K562 (cell line): ENCODE measurements at regions not wholly inside any gene's neighbourhood (a gene's known extent, or its start where the extent isn't known, plus 50 kb on each side); places are given as distances from the start of the nearest gene placed in this dataset.

Source experiments
- ATAC-seq: fragments of 200-7000 bp; cut with Tn5 transposase; 3 replicates; pipeline ENCODE4 v1.9.1; 2020; ENCODE audit warnings: moderate library complexity
- BruUV-seq: library from RNA; stranded (reverse); fragments of 400-500 nt; replicated peaks from 2 replicates; lab custom pipeline; 2021; lab: Mats Ljungman, UMichigan
- CTCF ChIA-PET: fragments of 300-600 bp; formaldehyde crosslinking; extraction: SDS; loops from one replicate; lab custom pipeline; 2021; ENCODE audit warnings: low intra/inter-chr PET ratio; lab: Yijun Ruan, JAX
- POLR2A ChIA-PET: fragments of 300-600, 350-650 bp; sonication (Branson Sonifier 250); formaldehyde crosslinking; extraction: SDS; loops from one replicate; lab custom pipeline; 2021; ENCODE audit warnings: antibody characterized with exemption, inconsistent platforms; lab: Yijun Ruan, JAX
- DNase-seq, 4 experiments: peaks; one replicate each; pipeline versions ENCODE4 v3.0.0 to v3.0.0-alpha.2; 2011 to 2018; ENCODE audit warnings: low spot score in 3 of 4, mixed read lengths in 3 of 4; ENCODE audit errors: extremely low read depth in 1 of 4
- FAIRE-seq: peaks from 2 replicates; lab custom pipeline; 2011; peaks lifted over from hg19 to GRCh38; lab: Jason Lieb, UNC
- H2AFZ ChIP-seq: 2 replicates; pipeline ENCODE4 v1.6.0; 2011; ENCODE audit warnings: low read depth, low read length, control low read depth, inconsistent platforms
- H3K27ac ChIP-seq: fragments of 200-600 bp; 3 replicates; pipeline ENCODE4 v1.8.0; 2011; ENCODE audit warnings: low read depth, mild to moderate bottlenecking, control low read depth, inconsistent platforms, low read length, moderate library complexity, mixed read lengths; ENCODE audit errors: extremely low read depth
- H3K27me3 ChIP-seq, 2 experiments: fragments of 300-600 bp in 1 of 2; 2 replicates in 1 of 2; 3 replicates in 1 of 2; pipeline versions ENCODE4 v1.6.0 to v1.8.0; 2011; ENCODE audit warnings: inconsistent platforms in 2 of 2, low read length in 2 of 2, mild to moderate bottlenecking in 1 of 2, mixed read lengths in 1 of 2, moderate library complexity in 1 of 2; ENCODE audit not compliant: control insufficient read depth in 2 of 2, insufficient read depth in 2 of 2
- H3K36me3 ChIP-seq: fragments of 300-600 bp; 3 replicates; pipeline ENCODE4 v1.8.0; 2011; ENCODE audit warnings: mild to moderate bottlenecking, low read length, inconsistent platforms; ENCODE audit not compliant: control insufficient read depth, insufficient read depth
- H3K4me1 ChIP-seq, 2 experiments: fragments of 200-600 bp in 1 of 2; replicated peaks in 1 of 2; 2 replicates in 1 of 2; 3 replicates in 1 of 2; pipeline versions ENCODE4 v1.5.1 to v1.8.0; 2011; ENCODE audit warnings: inconsistent platforms in 2 of 2, low read length in 2 of 2, mild to moderate bottlenecking in 1 of 2, mixed read lengths in 1 of 2, moderate library complexity in 1 of 2; ENCODE audit not compliant: control insufficient read depth in 2 of 2, insufficient read depth in 2 of 2
- H3K4me2 ChIP-seq: 2 replicates; pipeline ENCODE4 v1.6.1; 2011; ENCODE audit warnings: low read length, control low read depth, inconsistent platforms, mixed read lengths; ENCODE audit not compliant: insufficient read depth
- H3K4me3 ChIP-seq: fragments of 200-600 bp; sonication (generic), shearing (Covaris generic); 2 replicates; pipeline ENCODE4 v1.5.1; 2016; ENCODE audit warnings: control low read depth, inconsistent platforms
- H3K79me2 ChIP-seq: fragments of 200-600 bp; 3 replicates; pipeline ENCODE4 v1.8.0; 2011; ENCODE audit warnings: low read length, inconsistent platforms; ENCODE audit not compliant: control insufficient read depth, insufficient read depth
- H3K9ac ChIP-seq, 2 experiments: 2 replicates each; pipeline versions ENCODE4 v1.6.0 to v1.6.1; 2011; ENCODE audit warnings: low read depth in 2 of 2, low read length in 2 of 2, control low read depth in 1 of 2, inconsistent platforms in 1 of 2, mild to moderate bottlenecking in 1 of 2, mixed read lengths in 1 of 2; ENCODE audit not compliant: insufficient read depth in 1 of 2
- H3K9me1 ChIP-seq: one replicate; pipeline ENCODE4 v1.6.0; 2011; ENCODE audit warnings: inconsistent platforms, mild to moderate bottlenecking, low read length, moderate library complexity; ENCODE audit not compliant: control insufficient read depth, insufficient read depth
- H3K9me3 ChIP-seq: replicated peaks from 2 replicates; pipeline ENCODE4 v1.5.1; 2011; ENCODE audit warnings: low read depth, low read length, inconsistent platforms; ENCODE audit not compliant: control insufficient read depth, insufficient read depth
- H4K20me1 ChIP-seq: replicated peaks from 2 replicates; pipeline ENCODE4 v1.6.1; 2011; ENCODE audit warnings: low read length, inconsistent platforms, mixed read lengths; ENCODE audit not compliant: control insufficient read depth, insufficient read depth
- EWSR1 ChIP-seq: fragments of 450-650 bp; IDR thresholded peaks from 2 replicates; pipeline ENCODE4 v1.6.1; 2018; ENCODE audit warnings: borderline replicate concordance, mild to moderate bottlenecking, low read depth, moderate library complexity; ENCODE audit not compliant: partially characterized antibody
- NONO ChIP-seq, 2 experiments: fragments of 200-400 bp in 1 of 2; fragments of 450-650 bp in 1 of 2; formaldehyde crosslinking in 1 of 2; IDR thresholded peaks; 2 replicates each; pipeline ENCODE4 v1.6.1; 2017; ENCODE audit warnings: low read depth in 2 of 2, mild to moderate bottlenecking in 2 of 2, moderate library complexity in 2 of 2, low read length in 1 of 2
- SETDB1 ChIP-seq: IDR thresholded peaks from one replicate; pipeline ENCODE4 v1.6.1; 2012; ENCODE audit warnings: low read length, control low read depth, inconsistent platforms
- ZNF316 ChIP-seq: fragments of 450-650 bp; IDR thresholded peaks from 2 replicates; pipeline ENCODE4 v1.6.1; 2016
- WGBS: fragments of 100-300 bp; shearing (Covaris generic); methylation state at CpG from one replicate; pipeline ENCODE4 v1.1.6; 2016; ENCODE audit warnings: low coverage, mixed read lengths; ENCODE audit not compliant: insufficient coverage; ENCODE audit errors: missing lambda C conversion rate; 5-methylcytosine and 5-hydroxymethylcytosine counted together
- in situ Hi-C: fragments of 300-500 bp; cut with MboI; formaldehyde crosslinking; loops from 4 replicates; pipeline ENCODE4 v1.15.0; 2018; ENCODE audit warnings: inconsistent platforms, mixed read lengths
- intact Hi-C: fragments of 100-400 bp; cut with micrococcal nuclease; formaldehyde crosslinking; loops from 2 replicates; pipeline ENCODE4 v1.14.2; 2022
- TF ChIP-seq, protein P1 (sequence below), 2 experiments: IDR thresholded peaks in 1 of 2; conservative IDR thresholded peaks in 1 of 2; 2 replicates each; pipeline ENCODE4 v1.6.1; 2016; ENCODE audit warnings: low read depth in 2 of 2, mild to moderate bottlenecking in 1 of 2, missing compliant biosample characterization in 1 of 2, missing genetic modification characterization in 1 of 2, moderate library complexity in 1 of 2
- TF ChIP-seq, protein P2 (sequence below), 3 experiments: fragments of 200-800 bp in 1 of 3; sonication (Bioruptor generic) in 1 of 3; sonication (generic) in 1 of 3; formaldehyde crosslinking in 1 of 3; IDR thresholded peaks; 2 replicates each; pipeline versions ENCODE4 v1.6.1 to v1.8.0; 2016 to 2022; ENCODE audit warnings: mild to moderate bottlenecking in 2 of 3, missing compliant biosample characterization in 2 of 3, missing genetic modification characterization in 2 of 3, missing genetic modification reagents in 1 of 3
- TF ChIP-seq, protein P3 (sequence below): fragments of 450-650 bp; conservative IDR thresholded peaks from 2 replicates; pipeline ENCODE4 v1.6.1; 2016; ENCODE audit warnings: missing genetic modification characterization, low read depth, mild to moderate bottlenecking, missing compliant biosample characterization, moderate library complexity

GRCh38 chr2:238971318-238972145, 123.6 kb downstream of the TWIST2 start:
- 2% methylated on average over 6 of the region's 9 CpGs for WGBS
- in situ Hi-C loops (no loop called here), intact Hi-C loops (no loop called here)
- H3K9ac ChIP-seq: no peak overlapping the region
- no peaks in the 10 kb centered on the region for H3K36me3 ChIP-seq
- no peak for ATAC-seq
- no peak for DNase-seq
- no peaks in the 10 kb centered on the region for H3K9me3 ChIP-seq
- no peaks in the 10 kb centered on the region for H4K20me1 ChIP-seq
- no peak overlapping the region for H3K4me2 ChIP-seq
- H2AFZ ChIP-seq: no peak overlapping the region
- POLR2A ChIA-PET: interaction anchor here (0.6 kb wide), 1 partner anchor 9 kb away, joined by 3 read pairs; no protein-coding TSS in a partner anchor
- no peaks in the 10 kb centered on the region for H3K9me1 ChIP-seq
- BruUV-seq: no TSS peak
- no peak for FAIRE-seq
- H3K27ac ChIP-seq: no peak overlapping the region
- peaks cover 0 to 6% of the 10 kb centered on the region in 2 experiments; a peak in 1 of 5 replicates for H3K4me1 ChIP-seq
- CTCF ChIA-PET: no interaction called here
- H3K79me2 ChIP-seq: no peaks in the 10 kb centered on the region
- no peak overlapping the region for H3K4me3 ChIP-seq
- peaks cover 0 to 27% of the 10 kb centered on the region in 2 experiments; a peak in 2 of 5 replicates for H3K27me3 ChIP-seq
- TF ChIP-seq, protein P1, sequence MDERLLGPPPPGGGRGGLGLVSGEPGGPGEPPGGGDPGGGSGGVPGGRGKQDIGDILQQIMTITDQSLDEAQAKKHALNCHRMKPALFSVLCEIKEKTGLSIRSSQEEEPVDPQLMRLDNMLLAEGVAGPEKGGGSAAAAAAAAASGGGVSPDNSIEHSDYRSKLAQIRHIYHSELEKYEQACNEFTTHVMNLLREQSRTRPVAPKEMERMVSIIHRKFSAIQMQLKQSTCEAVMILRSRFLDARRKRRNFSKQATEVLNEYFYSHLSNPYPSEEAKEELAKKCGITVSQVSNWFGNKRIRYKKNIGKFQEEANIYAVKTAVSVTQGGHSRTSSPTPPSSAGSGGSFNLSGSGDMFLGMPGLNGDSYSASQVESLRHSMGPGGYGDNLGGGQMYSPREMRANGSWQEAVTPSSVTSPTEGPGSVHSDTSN (CRISPR knock-in tag; IDR thresholded peaks at IDR 0.05; ENCODE audit: low read depth): no peak
- TF ChIP-seq, protein P1 (tag; conservative IDR thresholded peaks at IDR 0.05; ENCODE audit: low read depth): no peak
- TF ChIP-seq NONO (IDR thresholded peaks at IDR 0.05; ENCODE audit: low read depth in 2 of 2, low read length in 1 of 2): no peak
- TF ChIP-seq, protein P2, sequence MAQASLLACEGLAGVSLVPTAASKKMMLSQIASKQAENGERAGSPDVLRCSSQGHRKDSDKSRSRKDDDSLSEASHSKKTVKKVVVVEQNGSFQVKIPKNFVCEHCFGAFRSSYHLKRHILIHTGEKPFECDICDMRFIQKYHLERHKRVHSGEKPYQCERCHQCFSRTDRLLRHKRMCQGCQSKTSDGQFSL (CRISPR knock-in tag; IDR thresholded peaks at IDR 0.05): no peak
- TF ChIP-seq, protein P2 (tag; IDR thresholded peaks at IDR 0.05): no peak
- no peak for TF ChIP-seq EWSR1
- no peak for TF ChIP-seq ZNF316
- TF ChIP-seq, protein P3, sequence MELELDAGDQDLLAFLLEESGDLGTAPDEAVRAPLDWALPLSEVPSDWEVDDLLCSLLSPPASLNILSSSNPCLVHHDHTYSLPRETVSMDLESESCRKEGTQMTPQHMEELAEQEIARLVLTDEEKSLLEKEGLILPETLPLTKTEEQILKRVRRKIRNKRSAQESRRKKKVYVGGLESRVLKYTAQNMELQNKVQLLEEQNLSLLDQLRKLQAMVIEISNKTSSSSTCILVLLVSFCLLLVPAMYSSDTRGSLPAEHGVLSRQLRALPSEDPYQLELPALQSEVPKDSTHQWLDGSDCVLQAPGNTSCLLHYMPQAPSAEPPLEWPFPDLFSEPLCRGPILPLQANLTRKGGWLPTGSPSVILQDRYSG (tag): no peak
- no peak for TF ChIP-seq SETDB1
